OCI-LY3 (cell line): ENCODE measurements at regions not wholly inside any gene's neighbourhood (a gene's known extent, or its start where the extent isn't known, plus 50 kb on each side); places are given as distances from the start of the nearest gene placed in this dataset.
"Not testable (repeated sequence)": the region's sequence is repeated elsewhere in the genome, so short reads cannot be mapped to it uniquely, and the experiment has no call there.

Experiments used
- H2AFZ ChIP-seq: fragments of 200-600, 300-600 bp; shearing (Covaris generic); 2 replicates; pipeline ENCODE4 v1.6.0; 2014; ENCODE audit warnings: antibody characterized with exemption, low read depth, low read length
- H3K27ac ChIP-seq: fragments of 200-600, 300-600 bp; sonication (generic); 2 replicates; pipeline ENCODE4 v1.5.1; 2014; ENCODE audit warnings: mild to moderate bottlenecking, low read length, moderate library complexity, mixed read lengths
- H3K27me3 ChIP-seq: fragments of 200-600, 300-600 bp; sonication (generic); 2 replicates; pipeline ENCODE4 v1.6.1; 2014; ENCODE audit warnings: low read depth, low read length, mixed read lengths
- H3K36me3 ChIP-seq: fragments of 200-600, 300-600 bp; sonication (generic); replicated peaks from 2 replicates; pipeline ENCODE3; 2014; ENCODE audit warnings: low read depth, low read length, mixed read lengths
- H3K4me1 ChIP-seq: fragments of 300-600, 200-600 bp; sonication (generic); 2 replicates; pipeline ENCODE4 v1.6.1; 2014; ENCODE audit warnings: low read length, mixed read lengths
- H3K4me2 ChIP-seq: fragments of 200-600, 300-600 bp; sonication (generic); 2 replicates; pipeline ENCODE4 v1.6.1; 2014; ENCODE audit warnings: low read length, mixed read lengths
- H3K4me3 ChIP-seq: fragments of 300-600, 200-600 bp; sonication (generic); 2 replicates; pipeline ENCODE4 v1.5.1; 2014; ENCODE audit warnings: antibody characterized with exemption, mild to moderate bottlenecking, low read length, moderate library complexity
- H3K79me2 ChIP-seq: fragments of 300-600, 200-600 bp; shearing (Covaris generic); 2 replicates; pipeline ENCODE4 v1.6.1; 2014; ENCODE audit warnings: mild to moderate bottlenecking, low read length, mixed read lengths
- H3K9ac ChIP-seq: fragments of 300-600, 200-600 bp; shearing (Covaris generic); 2 replicates; pipeline ENCODE4 v1.6.0; 2014; ENCODE audit warnings: mild to moderate bottlenecking, low read length, moderate library complexity
- H3K9me3 ChIP-seq: fragments of 200-600, 300-600 bp; shearing (Covaris generic); 2 replicates; pipeline ENCODE4 v1.6.1; 2014; ENCODE audit warnings: low read length, mixed read lengths; ENCODE audit not compliant: insufficient read depth
- H4K20me1 ChIP-seq: fragments of 200-600, 300-600 bp; sonication (generic); 2 replicates; pipeline ENCODE4 v1.6.1; 2016; ENCODE audit warnings: low read length, mixed read lengths; ENCODE audit not compliant: insufficient read depth
- CTCF ChIP-seq: fragments of 200-600, 300-600 bp; sonication (generic); IDR thresholded peaks from 2 replicates; pipeline ENCODE4 v1.5.1; 2014; ENCODE audit warnings: antibody characterized with exemption, low read length, low read depth
- EZH2phosphoT487 ChIP-seq: fragments of 200-600 bp; shearing (Covaris generic); IDR thresholded peaks from 2 replicates; pipeline ENCODE4 v1.6.1; 2018; ENCODE audit warnings: antibody characterized with exemption, mixed run types, low read depth

DNA sequence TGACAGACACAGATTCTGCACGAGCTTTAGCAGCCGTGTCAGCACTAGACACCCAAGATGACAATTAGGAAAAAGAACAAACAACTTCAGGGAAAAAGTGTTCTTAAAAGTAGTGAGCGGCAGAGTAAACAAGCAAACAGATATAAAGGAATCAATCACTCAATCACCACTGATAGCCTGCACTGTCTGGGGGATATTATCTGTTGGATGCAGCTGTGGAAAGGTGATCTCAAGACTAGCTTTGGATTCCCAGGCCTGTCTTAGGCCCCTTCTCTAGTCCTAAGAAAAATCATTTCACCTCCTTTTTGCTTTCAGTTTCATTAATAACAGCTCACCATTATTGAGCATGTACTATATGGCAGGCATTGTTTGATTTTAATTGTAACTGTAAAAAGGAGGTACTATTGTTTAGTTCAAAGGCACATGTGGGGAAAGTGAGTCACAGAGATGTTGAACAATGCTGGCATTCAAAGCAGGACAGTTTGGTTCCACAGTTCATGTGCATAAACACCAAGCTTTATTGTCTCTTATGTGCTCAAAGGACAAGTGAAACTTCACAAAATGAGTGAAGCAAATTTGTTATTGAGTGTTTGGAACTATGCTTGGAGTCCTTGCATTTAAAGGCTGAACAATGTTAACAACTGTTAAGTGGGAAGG lies 147.3 kb upstream of the TCF4 start:
- H3K4me3 ChIP-seq = 0 out of 2 replicates have a peak overlapping the region, but pooled peaks have one; percentile 3
- H3K36me3 ChIP-seq = peaks cover 31% of the 10 kb centered on the region
- H3K27ac ChIP-seq = peak overlapping the region; percentile 90
- H2AFZ ChIP-seq = no peak overlapping the region
- H4K20me1 ChIP-seq = no peaks in the 10 kb centered on the region
- TF ChIP-seq CTCF (no peak), EZH2phosphoT487 (no peak)
- peak overlapping the region; percentile 0; the same call in 1 of the 2 replicates for H3K4me2 ChIP-seq
- H3K27me3 ChIP-seq = no peaks in the 10 kb centered on the region
- H3K9ac ChIP-seq = no peak overlapping the region
- H3K9me3 ChIP-seq = peaks cover 12% of the 10 kb centered on the region; the same call in 1 of the 2 replicates
- peaks cover 8% of the 10 kb centered on the region for H3K79me2 ChIP-seq
- peaks cover 90% of the 10 kb centered on the region for H3K4me1 ChIP-seq

- H3K4me2 ChIP-seq = peak overlapping the region; percentile 38
- peaks cover 12% of the 10 kb centered on the region; the same call in 1 of the 2 replicates for H3K9me3 ChIP-seq
- no peak overlapping the region for H2AFZ ChIP-seq
- H3K4me1 ChIP-seq = peaks cover 83% of the 10 kb centered on the region
- peak overlapping the region; percentile 90 for H3K27ac ChIP-seq
- H3K27me3 ChIP-seq = no peaks in the 10 kb centered on the region
- TF ChIP-seq CTCF (no peak), EZH2phosphoT487 (no peak)
- peaks cover 44% of the 10 kb centered on the region for H3K36me3 ChIP-seq
- peak overlapping the region; percentile 3 for H3K4me3 ChIP-seq
- no peaks in the 10 kb centered on the region for H4K20me1 ChIP-seq
- peaks cover 11% of the 10 kb centered on the region for H3K79me2 ChIP-seq
- peak overlapping the region; percentile 75 for H3K9ac ChIP-seq
Observed at GRCh38 chr18:55732227-55733106, 144.5 kb upstream of the TCF4 start.

- Histone ChIP-seq H3K79me2 (peaks cover 11% of the 10 kb centered on the region), H3K4me2 (peak overlapping the region; percentile 38), H4K20me1 (no peaks in the 10 kb centered on the region), H2AFZ (no peak overlapping the region), H3K36me3 (peaks cover 47% of the 10 kb centered on the region), H3K9me3 (peaks cover 15% of the 10 kb centered on the region; the same call in 1 of the 2 replicates), H3K27me3 (no peaks in the 10 kb centered on the region), H3K9ac (peak overlapping the region; percentile 75), H3K4me3 (peak overlapping the region; percentile 2; the same call in 1 of the 2 replicates), H3K4me1 (peaks cover 78% of the 10 kb centered on the region), H3K27ac (peak overlapping the region; percentile 90)
- TF ChIP-seq CTCF (no peak), EZH2phosphoT487 (no peak)
Observed at GRCh38 chr18:55731594-55732042, 143.6 kb upstream of the TCF4 start.

DNA sequence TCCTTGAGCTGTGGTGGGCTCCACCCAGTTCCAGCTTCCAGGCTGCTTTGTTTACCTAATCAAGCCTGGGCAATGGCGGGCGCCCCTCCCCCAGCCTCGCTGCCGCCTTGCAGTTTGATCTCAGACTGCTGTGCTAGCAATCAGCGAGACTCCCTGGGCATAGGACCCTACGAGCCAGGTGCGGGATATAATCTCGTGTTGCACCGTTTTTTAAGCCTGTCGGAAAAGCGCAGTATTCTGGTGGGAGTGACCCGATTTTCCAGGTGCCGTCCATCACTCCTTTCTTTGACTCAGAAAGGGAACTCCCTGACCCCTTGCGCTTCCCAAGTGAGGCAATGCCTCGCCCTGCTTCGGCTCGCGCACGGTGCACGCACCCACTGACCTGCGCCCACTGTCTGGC lies 133.0 kb upstream of the TCF4 start:
- H3K27ac ChIP-seq, H3K27me3 ChIP-seq, H3K79me2 ChIP-seq, H2AFZ ChIP-seq, H3K4me1 ChIP-seq, H3K4me2 ChIP-seq, H3K9ac ChIP-seq, H3K4me3 ChIP-seq, H4K20me1 ChIP-seq: not testable (repeated sequence)
- Histone ChIP-seq H3K36me3 (peaks cover 13% of the 10 kb centered on the region), H3K9me3 (peaks cover 14% of the 10 kb centered on the region)
